Ramos (cell line): ENCODE measurements at regions not wholly inside any gene's neighbourhood (a gene's known extent, or its start where the extent isn't known, plus 50 kb on each side); places are given as distances from the start of the nearest gene placed in this dataset.
"Not testable (repeated sequence)": the region's sequence is repeated elsewhere in the genome, so short reads cannot be mapped to it uniquely, and the experiment has no call there.

ENCODE experiments used
- in situ Hi-C: fragments of 300-500 bp; cut with MboI; formaldehyde crosslinking; loops from one replicate; pipeline ENCODE4 v1.14.3; 2022; ENCODE audit warnings: low sequenced_read_pairs; ENCODE audit not compliant: unreplicated experiment

DNA sequence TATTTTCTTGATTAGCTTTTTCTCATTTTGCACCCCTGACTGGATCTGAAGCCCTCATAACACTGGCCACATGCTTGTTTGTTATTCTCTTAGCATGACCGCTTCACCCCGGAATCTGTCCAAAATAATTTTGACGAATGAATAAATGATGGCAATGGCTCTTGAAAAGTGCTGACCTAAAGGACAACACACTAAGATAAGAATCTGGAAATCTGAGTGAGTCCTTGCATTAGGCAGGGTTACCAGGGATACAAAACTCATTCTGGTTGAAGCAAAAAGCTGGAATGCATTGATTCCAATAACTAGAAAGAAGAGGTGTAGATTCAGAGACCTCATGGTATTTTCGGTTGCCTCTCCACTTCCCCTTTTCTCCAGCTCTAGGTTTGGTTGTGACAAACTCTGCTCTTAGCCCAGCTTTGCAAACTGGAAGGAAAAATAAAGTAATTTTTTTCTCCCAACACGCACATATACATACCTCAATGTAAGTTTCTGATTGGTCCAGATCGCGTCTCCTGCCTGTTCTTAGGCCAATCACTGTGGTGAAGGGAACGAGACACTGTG, 157.4 kb downstream of the SKIDA1 start:
- in situ Hi-C loops: no loop called here

DNA sequence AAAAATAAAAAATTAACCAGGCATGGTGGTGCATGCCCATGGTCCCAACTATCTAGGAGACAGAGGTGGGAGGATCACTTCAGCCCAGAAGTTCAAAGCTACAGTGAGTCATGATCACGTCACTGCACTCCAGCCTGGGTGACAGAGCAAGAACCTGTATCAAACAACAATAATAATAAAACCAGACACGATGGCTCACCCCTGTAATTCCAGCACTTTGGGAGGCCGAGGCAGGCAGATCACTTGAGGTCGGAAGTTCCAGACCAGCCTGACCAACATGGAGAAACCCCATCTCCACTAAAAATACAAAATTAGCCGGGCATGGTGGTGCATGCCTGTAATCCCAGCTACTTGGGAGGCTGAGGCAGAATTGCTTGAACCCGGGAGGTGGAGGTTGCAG, 159.4 kb downstream of the SKIDA1 start:
- in situ Hi-C loops: not testable (repeated sequence)

DNA sequence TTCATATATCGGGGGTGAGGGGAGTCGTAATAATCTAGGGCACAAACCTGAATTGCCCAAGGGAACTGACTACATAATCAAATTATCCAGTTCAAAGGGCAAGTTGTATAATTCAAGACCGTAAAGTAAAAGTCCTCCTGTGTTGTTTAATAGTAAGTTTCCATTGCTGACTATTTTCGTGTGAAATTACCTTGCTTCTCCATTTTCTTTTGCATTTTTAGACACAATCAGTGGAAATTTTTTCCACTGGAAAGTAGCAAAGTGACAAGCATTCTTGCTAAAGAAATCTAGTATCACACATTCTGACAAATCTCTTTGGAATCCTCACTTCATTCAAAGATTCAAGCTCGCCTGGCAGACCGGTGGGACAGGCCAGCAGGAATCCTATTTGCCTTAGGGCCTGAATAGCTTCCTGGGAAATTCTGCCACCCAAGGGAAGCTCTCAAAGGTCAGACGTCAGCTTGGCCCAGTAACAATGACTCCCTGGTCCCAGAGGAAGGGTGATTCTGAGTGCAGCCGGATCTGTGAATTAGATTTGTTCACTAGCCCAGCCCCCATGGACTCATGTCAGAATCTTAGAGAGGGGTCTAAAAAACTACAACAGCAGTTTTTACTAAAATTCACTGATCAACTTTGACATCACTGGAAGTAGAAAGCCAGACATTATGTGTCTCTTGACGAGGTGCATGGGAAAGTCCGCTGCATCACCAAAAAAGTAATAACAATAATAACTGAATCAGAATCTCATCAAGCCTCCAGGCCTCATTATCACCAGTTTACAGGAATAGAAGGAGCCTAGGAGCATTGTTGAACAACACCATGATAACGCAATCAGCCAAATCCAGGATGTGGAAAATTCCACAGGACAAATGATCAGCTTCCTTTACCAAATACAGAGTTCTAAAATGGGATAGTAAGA, 161.0 kb downstream of the SKIDA1 start:
- in situ Hi-C loops: no loop called here

DNA sequence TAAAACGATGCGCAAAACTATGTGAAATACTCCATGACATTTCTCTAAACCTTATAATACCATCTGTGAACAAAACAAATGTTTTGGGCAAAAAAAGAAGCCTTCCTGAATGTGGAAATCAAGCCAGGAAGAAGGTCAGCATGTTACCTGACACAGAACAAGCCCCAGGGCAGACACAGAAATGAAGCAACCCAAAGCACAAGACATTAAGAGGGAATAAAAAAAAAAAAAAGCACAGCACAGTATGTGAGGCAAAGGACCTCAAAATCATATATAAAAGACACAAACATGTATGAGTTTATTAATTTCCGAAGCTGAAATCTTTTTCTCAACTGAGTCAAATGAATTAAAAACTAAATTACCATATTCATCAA, 161.8 kb downstream of the SKIDA1 start:
- in situ Hi-C loops: no loop called here

DNA sequence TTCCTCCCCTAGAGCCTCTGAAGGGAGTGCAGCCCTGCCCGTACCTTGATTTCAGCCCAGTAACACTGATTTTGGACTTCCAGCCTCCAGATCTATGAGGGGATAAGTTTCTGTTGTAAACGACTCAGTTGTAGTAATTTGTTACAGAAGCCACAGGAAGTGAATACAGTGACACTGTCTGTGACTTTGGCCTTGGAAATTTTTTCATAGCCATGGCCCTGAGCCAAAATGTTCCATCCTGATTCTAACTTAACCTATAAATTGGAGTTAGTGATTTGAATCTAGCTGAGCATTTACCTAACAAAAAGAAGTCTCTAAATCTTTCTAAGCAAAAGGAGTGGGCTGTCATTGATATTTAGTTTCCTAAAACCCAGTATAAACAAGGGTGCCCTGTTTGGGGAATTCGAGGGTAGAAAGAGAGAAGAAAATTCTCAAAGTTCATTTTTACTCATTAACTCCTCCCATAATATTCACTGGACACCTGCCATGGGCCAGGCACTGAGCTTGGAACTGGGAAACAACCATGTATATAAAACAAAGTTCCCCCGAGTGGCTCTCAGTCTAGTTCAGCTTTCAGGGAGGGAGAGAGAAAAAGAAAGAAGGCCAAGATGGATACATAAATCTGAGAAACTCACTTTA, 162.3 kb downstream of the SKIDA1 start:
- in situ Hi-C loops: no loop called here

DNA sequence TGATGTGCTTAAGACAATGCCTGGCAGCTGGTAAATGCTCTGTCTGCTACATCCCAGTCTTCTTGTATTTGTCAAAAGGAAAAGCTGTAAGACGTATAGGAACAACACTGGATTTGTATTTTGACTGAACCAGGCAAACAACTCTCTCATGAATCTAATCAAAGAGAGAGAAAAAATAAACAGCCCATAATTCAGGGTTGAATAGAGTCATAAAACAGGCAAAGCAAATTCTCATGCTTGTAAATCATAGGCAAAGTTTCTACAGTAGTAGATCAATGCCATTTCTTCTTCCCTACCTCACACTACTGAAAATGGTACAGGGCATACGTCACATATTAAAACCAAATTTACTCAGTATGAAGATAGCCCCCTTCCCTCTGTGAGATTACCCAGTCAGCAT, 166.3 kb downstream of the SKIDA1 start:
- in situ Hi-C loops: no loop called here

DNA sequence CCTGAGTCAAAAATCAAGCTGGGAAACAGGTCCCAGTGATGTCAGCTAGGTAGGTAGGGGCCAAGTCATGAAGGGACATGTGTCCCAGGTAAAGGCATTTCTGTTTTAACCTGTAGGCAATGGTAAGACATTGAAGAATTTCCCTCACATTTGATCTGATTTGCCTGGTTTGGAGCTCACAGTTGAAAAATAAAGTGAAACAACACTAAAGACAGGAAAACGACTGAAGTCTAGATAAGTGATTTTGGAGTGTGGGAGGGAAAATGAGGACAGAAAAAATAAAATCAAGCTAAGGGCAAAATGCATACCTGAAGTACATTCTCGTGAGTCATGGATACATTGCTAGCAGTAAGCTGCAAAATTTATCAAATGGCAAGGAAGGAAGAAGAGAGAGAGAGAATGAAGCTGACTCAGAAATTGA, 169.9 kb downstream of the SKIDA1 start:
- in situ Hi-C loops: no loop called here

DNA sequence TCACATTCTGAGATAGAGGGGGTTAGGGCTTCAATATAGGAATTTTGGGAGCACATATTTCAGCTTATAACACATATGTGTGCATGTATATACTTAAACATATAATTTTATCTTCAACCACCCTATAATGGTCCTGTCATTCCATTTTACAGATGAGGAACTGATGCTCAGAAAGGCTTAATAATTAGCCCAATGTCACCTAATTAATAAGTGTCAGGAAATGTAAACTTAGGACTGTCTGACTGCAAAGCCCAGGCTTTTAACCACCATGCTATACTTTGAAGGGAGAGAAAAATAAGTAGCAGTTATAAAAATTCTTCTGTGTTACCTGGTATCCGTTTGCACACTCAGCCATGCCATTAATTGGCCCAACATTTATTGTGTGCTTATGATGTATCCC, 172.6 kb downstream of the SKIDA1 start:
- in situ Hi-C loops: no loop called here

DNA sequence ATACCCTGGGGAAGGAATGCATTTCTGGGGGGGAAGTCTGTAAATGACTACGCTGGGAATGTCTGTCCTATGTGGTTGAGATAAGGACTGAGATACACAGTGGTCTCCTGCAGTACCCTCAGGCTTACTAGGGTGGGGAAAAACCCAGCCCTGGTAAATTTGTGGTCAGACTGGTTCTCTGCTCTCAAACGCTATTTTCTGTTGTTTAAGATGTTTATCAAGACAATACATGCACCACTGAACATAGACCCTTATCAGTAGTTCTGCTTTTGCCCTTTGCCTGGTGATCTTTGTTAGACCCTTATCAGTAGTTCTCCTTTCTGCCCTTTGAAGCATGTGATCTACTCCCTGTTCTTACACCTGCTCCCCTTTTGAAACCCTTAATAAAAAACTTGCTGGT, 173.9 kb downstream of the SKIDA1 start:
- in situ Hi-C loops: not testable (repeated sequence)

DNA sequence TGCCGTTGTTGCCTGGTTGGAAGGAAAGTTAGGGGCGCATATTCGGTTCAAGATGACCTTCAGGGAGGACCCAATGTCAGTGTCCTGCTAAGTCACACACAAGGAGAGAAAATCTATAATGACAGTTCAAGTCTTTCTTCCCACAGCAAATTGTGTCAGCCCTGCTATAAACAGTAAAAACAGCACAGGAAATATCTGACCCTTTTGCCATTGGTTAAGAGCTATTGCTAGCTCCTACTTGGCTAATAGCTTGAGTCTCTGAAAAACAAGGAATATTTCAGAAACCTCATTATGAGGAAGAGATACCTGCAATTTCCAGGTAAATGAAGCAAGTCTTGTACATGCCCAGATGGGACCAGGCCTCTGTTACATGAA, 175.6 kb downstream of the SKIDA1 start:
- in situ Hi-C loops: no loop called here

DNA sequence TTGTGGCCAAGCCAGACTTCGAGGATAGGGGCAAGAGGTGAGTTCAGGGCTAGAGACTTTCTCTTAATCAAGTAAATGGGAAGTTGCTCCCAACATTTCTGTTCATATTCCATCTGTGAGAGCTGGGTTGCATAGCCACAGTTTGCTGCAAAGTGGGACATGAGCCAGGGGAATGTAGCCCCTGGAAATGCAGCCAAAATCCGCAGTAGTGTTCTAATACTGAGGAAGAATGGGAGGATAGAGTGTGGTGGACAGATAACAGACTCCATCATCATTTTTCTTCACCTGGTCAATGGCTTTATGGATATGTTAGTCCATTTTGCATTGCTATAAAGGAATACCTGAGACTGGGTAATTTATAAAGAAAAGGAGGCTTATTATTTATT, 177.7 kb downstream of the SKIDA1 start:
- in situ Hi-C loops: no loop called here

DNA sequence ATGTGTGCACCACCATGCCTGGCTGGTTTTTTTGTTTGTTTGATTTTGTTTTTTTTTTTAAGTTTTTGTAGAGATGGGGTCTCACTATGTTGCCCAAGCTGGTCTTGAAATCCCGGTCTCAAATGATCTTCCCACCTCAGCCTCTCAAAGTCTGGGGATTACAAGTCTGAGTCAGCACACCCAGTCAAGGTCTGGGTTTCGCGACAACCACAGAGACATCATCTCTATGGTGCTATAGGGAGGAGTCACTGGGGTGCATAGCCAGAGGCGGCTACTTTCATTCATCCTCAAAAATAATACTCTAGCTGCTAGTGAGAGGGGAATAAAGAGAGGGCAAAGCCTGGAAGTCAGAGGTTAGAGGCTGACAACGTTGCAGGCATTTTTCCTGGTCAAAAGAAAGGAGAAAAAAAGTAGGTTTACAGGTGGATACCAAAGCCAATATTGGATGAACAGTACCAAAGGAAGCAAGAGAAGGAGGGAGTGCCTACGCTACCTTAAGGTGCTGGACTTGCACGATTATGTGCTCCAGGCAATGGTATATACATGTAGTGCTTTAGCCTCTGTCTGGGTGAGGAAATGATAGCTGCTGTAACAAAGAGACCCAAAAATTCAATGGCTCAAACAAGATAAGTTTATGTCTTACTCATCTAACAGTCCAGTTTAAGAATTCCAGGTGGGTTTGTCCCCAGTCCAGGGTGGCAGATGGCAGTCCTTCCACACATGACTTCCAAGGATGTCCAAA, 178.3 kb downstream of the SKIDA1 start:
- in situ Hi-C loops: no loop called here

DNA sequence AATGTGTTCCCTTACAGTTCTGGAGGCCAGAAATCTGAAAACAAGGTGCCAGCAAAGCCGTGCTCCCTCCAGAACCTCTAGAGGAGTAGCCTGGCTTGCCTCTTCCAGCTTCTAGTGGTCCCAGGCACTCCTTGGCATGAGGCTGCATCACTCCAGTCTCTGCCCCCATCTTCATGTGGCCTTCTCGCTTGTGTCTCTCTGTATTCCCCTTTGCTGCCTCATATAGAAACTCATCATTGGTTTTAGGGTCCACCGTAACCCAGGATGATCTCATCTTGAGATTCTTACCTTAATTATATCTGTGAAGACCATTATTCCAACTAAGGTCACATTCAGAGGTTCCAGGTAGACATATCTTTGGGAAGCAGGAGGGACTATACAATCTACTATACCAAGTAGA, 182.4 kb downstream of the SKIDA1 start:
- in situ Hi-C loops: no loop called here

DNA sequence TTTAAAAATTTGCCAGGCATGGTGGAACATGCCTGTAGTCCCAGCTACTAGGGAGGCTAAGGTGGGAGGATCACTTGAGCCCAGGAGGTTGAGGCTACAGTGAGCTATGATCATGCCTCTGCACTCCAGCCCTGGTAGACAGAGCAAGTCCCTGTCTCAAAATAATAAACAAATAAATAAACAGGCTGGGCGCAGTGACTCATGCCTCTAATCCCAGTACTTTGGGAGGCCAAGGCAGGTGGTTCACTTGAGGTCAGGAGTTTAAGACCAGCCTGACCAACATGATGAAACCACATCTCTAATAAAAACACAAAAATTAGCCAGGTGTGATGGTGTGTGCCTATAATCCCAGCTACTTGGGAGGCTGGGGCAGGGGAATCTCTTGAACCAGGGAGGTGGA, 183.0 kb downstream of the SKIDA1 start:
- in situ Hi-C loops: not testable (repeated sequence)

DNA sequence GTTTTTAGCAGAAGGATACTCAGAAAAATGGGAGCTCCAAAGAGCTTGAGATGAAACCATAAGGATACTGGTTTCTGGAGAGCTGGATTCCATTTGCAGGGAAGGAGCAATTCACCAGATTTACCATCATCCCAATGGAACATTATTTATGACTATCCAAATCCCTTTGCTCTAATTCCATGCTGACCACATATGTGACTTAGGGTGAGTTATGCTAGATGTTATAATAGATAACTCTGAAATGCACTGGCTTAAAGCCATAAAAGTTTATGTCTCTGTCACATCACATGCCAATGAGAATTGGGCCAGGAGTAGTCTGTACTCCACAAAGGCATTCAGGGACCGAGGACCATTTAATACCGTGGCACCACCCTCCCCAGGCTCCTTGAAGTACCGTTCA, 185.2 kb downstream of the SKIDA1 start:
- in situ Hi-C loops: no loop called here

DNA sequence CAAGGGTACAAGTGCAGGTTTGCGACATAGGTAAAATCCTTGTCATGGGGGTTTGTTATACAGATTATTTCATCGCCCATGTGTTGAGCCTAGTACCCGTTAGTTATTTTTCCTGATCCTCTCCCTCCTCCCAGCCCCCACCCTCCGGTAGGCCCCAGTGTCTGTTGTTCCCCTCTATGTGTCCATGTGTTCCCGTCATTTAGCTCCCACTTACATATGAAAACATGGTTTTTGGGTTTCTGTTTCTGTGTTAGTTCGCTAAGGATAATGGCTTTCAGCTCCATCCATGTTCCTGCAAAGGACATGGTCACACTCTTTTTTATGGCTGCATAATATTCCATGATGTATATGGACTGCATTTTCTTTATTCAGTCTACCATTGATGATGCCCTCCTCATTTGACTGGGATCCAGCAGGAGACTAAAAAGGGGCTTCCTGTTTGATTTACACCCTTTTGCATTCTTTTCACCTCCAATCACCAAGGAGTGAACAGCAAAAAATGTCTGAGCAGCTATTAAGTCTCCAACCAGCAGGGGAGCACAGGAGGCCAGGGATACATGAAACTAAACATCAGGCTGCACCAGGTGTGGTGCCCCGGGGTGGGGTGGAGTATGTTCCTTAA, 188.2 kb downstream of the SKIDA1 start:
- in situ Hi-C loops: no loop called here

DNA sequence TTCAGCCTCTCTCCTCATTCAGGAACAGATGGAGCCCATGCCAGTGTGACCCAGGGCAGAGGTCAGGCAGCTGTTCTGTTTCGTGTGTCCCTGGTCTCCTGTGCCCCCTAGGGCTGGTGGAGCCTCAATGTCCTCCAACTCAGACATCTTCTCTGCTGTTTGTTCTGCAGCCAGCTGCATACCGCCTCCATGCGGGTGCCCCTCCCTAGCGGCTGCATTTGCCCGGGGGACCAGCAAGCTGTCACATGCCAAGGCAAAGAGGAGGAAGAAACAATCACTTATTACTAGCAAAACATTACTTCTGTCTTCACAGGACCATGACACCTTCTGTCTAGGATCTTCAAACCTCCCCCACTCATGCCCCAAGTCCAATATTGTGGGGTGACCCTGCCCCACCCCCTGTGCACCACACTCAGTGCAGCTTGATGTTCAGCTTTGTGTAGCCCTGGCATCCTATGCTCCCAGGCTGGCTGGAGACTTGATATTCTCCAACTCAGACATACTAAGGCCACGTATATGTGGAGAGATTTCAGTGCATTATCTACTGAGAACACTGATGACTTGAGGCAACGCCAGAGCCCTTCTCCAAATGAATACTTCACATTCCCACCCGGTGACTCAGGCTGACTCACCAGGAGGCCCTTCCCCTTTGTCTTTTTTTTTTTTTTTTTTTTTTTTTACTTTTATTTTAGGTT, 188.9 kb downstream of the SKIDA1 start:
- in situ Hi-C loops: no loop called here

DNA sequence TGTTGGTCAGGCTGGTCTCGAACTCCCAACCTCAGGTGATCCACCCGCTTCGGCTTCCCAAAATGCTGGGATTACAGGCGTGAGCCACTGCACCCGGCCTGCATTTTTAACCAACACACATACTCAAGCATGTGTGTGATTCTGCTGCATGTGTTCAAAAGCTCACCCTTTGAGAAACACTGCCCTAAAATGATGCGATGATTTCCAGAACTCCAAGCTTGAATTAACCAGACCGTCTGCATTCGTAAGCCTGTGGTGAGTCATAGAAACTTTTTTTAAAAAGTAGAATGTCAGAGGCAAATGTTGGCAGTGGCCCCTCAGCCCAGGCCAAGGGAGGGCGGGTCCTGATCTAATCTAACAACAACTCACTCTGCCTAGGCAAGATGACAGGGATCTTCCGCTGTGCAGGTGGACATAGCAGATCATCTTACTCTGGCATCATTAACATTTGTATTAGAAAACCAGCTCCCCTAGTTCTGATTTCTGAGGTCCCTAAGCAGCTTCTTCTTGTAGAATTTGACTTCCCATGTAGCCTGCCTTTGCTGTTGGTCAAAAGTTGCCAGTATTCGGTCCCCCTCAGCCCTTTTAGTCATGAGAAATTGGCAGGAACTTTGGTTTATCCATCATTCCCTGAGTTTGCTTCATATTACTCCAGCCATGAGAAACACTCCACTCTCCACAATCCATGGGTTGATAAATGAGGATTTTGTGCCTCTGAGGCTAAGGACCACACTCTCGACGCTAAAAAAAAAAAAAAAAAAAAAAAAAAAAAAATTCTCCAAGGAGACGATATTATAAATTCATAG, 190.4 kb downstream of the SKIDA1 start:
- in situ Hi-C loops: no loop called here

DNA sequence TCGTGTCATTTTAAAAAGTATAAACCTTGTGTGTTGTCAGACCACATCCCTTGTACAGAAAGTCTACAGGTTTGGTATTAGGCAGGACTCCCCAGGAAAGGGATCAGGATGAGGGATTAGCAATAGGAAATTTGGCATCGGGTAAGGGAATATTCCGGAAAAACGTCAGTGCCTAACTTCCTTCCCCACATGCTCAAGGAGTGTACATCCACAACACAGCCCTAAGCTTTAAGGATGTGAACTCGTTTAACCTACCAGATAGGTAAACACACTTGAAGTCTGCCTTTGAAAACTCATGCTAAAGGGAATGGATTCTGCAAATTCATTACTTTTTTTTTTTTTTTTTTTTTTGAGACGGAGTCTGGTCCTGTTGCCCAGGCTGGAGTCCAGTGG, 194.9 kb downstream of the SKIDA1 start:
- in situ Hi-C loops: no loop called here
